ENCODE measurements at regions not wholly inside any gene's neighbourhood (a gene's known extent, or its start where the extent isn't known, plus 50 kb on each side); places are given as distances from the start of the nearest gene placed in this dataset.
A peak's percentile ranks its signal among the peaks of the same experiment; 100 is the strongest.

- DNase-seq (ENCODE audit: extremely low read depth in 1 of 11, low read depth in 9 of 11, low spot score in 4 of 11): no peak
These were observed 208.5 kb downstream of the TMEM114 start for GRCh38 chr16:8381814-8382213.

GRCh38 chr16:8380311-8380710 lies 210.0 kb downstream of the TMEM114 start:
- DNase-seq (ENCODE audit: extremely low read depth in 1 of 11, low read depth in 9 of 11, low spot score in 4 of 11): no peak

- DNase-seq (ENCODE audit: extremely low read depth in 1 of 11, low read depth in 9 of 11, low spot score in 4 of 11): no peak
These were observed 212.4 kb downstream of the TMEM114 start for GRCh38 chr16:8377864-8378263.

- DNase-seq (ENCODE audit: extremely low read depth in 1 of 11, low read depth in 9 of 11, low spot score in 4 of 11): no peak
These were observed 213.5 kb downstream of the TMEM114 start for GRCh38 chr16:8376858-8377257.

GRCh38 chr16:8376430-8376829 lies 213.9 kb downstream of the TMEM114 start:
- DNase-seq (ENCODE audit: extremely low read depth in 1 of 11, low read depth in 9 of 11, low spot score in 4 of 11): no peak

- DNase-seq (ENCODE audit: extremely low read depth in 1 of 11, low read depth in 9 of 11, low spot score in 4 of 11): no peak
These were observed 215.1 kb downstream of the TMEM114 start for GRCh38 chr16:8375232-8375587.

- no peak for DNase-seq (ENCODE audit: extremely low read depth in 1 of 11, low read depth in 9 of 11, low spot score in 4 of 11)
These were observed 215.6 kb downstream of the TMEM114 start for GRCh38 chr16:8374586-8375231.

GRCh38 chr16:8373676-8374431 lies 216.5 kb downstream of the TMEM114 start:
- DNase-seq (ENCODE audit: extremely low read depth in 1 of 11, low read depth in 9 of 11, low spot score in 4 of 11): no peak

GRCh38 chr16:8372141-8372540 lies 218.2 kb downstream of the TMEM114 start:
- DNase-seq (ENCODE audit: extremely low read depth in 1 of 11, low read depth in 9 of 11, low spot score in 4 of 11): no peak

GRCh38 chr16:8370374-8371270 lies 219.7 kb downstream of the TMEM114 start:
- DNase-seq (ENCODE audit: extremely low read depth in 1 of 11, low read depth in 9 of 11, low spot score in 4 of 11): no peak

GRCh38 chr16:8358937-8359336 lies 231.4 kb downstream of the TMEM114 start:
- DNase-seq (ENCODE audit: extremely low read depth in 1 of 11, low read depth in 9 of 11, low spot score in 4 of 11): no peak

GRCh38 chr16:8355675-8356074 lies 234.6 kb downstream of the TMEM114 start:
- DNase-seq (ENCODE audit: extremely low read depth in 1 of 11, low read depth in 9 of 11, low spot score in 4 of 11): peak in 1 of 11 donors; percentile 4

GRCh38 chr16:8346294-8346693 lies 244.0 kb downstream of the TMEM114 start:
- peak; percentile 15 to 77 (median 58) for DNase-seq (ENCODE audit: extremely low read depth in 1 of 11, low read depth in 9 of 11, low spot score in 4 of 11)

GRCh38 chr16:8342276-8342675 lies 248.0 kb downstream of the TMEM114 start:
- DNase-seq (ENCODE audit: extremely low read depth in 1 of 11, low read depth in 9 of 11, low spot score in 4 of 11): no peak

- no peak for DNase-seq (ENCODE audit: extremely low read depth in 1 of 11, low read depth in 9 of 11, low spot score in 4 of 11)
These were observed 259.6 kb downstream of the TMEM114 start for GRCh38 chr16:8330761-8331160.

- no peak for DNase-seq (ENCODE audit: extremely low read depth in 1 of 11, low read depth in 9 of 11, low spot score in 4 of 11)
These were observed 264.1 kb downstream of the TMEM114 start for GRCh38 chr16:8326232-8326631.

- DNase-seq (ENCODE audit: extremely low read depth in 1 of 11, low read depth in 9 of 11, low spot score in 4 of 11): no peak
These were observed 267.2 kb downstream of the TMEM114 start for GRCh38 chr16:8323153-8323552.

- DNase-seq (ENCODE audit: extremely low read depth in 1 of 11, low read depth in 9 of 11, low spot score in 4 of 11): no peak
These were observed 270.2 kb downstream of the TMEM114 start for GRCh38 chr16:8320131-8320530.

- DNase-seq (ENCODE audit: extremely low read depth in 1 of 11, low read depth in 9 of 11, low spot score in 4 of 11): no peak
These were observed 279.5 kb downstream of the TMEM114 start for GRCh38 chr16:8310816-8311215.

- no peak for DNase-seq (ENCODE audit: extremely low read depth in 1 of 11, low read depth in 9 of 11, low spot score in 4 of 11)
These were observed 280.0 kb downstream of the TMEM114 start for GRCh38 chr16:8310323-8310722.
